Esophagus muscularis mucosa (tissue), 3 donors: ENCODE measurements at regions not wholly inside any gene's neighbourhood (a gene's known extent, or its start where the extent isn't known, plus 50 kb on each side); places are given as distances from the start of the nearest gene placed in this dataset.

Experiments used
- CTCF ChIP-seq, 3 experiments: fragments of 200-600 bp in 2 of 3; fragments of 450-650 bp in 1 of 3; sonication (generic) in 2 of 3; IDR thresholded peaks; one replicate each; pipeline ENCODE4 v1.5.1; 2017 to 2019; ENCODE audit warnings: antibody characterized with exemption in 3 of 3, mild to moderate bottlenecking in 2 of 3, moderate library complexity in 1 of 3
- POLR2A ChIP-seq: fragments of 450-650 bp; IDR thresholded peaks from one replicate; pipeline ENCODE4 v1.6.1; 2017; ENCODE audit warnings: antibody characterized with exemption, moderate library complexity, mild to moderate bottlenecking, low read depth
- POLR2AphosphoS5 ChIP-seq, 2 donors: sonication (generic); formaldehyde crosslinking; IDR thresholded peaks; one replicate each; pipeline ENCODE4 v1.6.1; 2017; ENCODE audit warnings: antibody characterized with exemption in 2 of 2

GRCh38 chr12:47558625-47559345 is 147.0 kb downstream of the RPAP3 start:
- TF ChIP-seq CTCF (IDR thresholded peaks at IDR 0.05) (no peak), POLR2AphosphoS5 (IDR thresholded peaks at IDR 0.05) (no peak), POLR2A (no peak)
